ENCODE measurements at regions not wholly inside any gene's neighbourhood (a gene's known extent, or its start where the extent isn't known, plus 50 kb on each side); places are given as distances from the start of the nearest gene placed in this dataset.

GRCh38 chr9:78505546-78505945 is 208.6 kb downstream of the PSAT1 start:
- POLR2A ChIA-PET (ENCODE audit: partially characterized antibody) = no interaction called here
- DNase-seq (ENCODE audit: low read depth in 1 of 2, low spot score in 2 of 2) (no peak), FAIRE-seq (no peak)
- H4K8ac ChIP-seq (ENCODE audit: extremely low read depth, insufficient read depth, low read length) = no peak overlapping the region
- no peaks in the 10 kb centered on the region for H3K9me3 ChIP-seq (ENCODE audit: insufficient read depth in 2 of 2, low read depth in 1 of 2, low read length in 1 of 2)
- no peak overlapping the region for H4K91ac ChIP-seq (replicated peaks; ENCODE audit: insufficient read length, low read length)
- H3K56ac ChIP-seq (replicated peaks; ENCODE audit: insufficient read length, low read depth, low read length) = no peak overlapping the region
- WGBS, 2 experiments (ENCODE audit: extremely low coverage in 1 of 2, insufficient coverage in 1 of 2, insufficient read length in 1 of 2, insufficient replicate concordance in 2 of 2, low coverage in 1 of 2, low lambda C conversion rate in 2 of 2, missing lambda C conversion rate in 1 of 2) = 100% methylated on average over 2 of the region's 2 CpGs; no CpG with 5 or more reads in 1 of the 2 experiments
- no peak overlapping the region for H3K9ac ChIP-seq (replicated peaks in 1 of 4; ENCODE audit: extremely low read depth in 1 of 4, low read depth in 3 of 4, low read length in 3 of 4)
- H2AK5ac ChIP-seq (ENCODE audit: low read depth, low read length) = no peak overlapping the region
- H2BK12ac ChIP-seq (ENCODE audit: low read depth, low read length) = no peak overlapping the region
- H3K4me3 ChIP-seq (ENCODE audit: extremely low read depth in 1 of 4, insufficient read depth in 2 of 4, low read depth in 3 of 4, low read length in 4 of 4) = no peak overlapping the region
- H2BK5ac ChIP-seq (ENCODE audit: low read depth, low read length) = no peak overlapping the region
- H2BK120ac ChIP-seq (replicated peaks; ENCODE audit: low read depth, low read length) = no peak overlapping the region
- no peak overlapping the region for H3K14ac ChIP-seq (ENCODE audit: insufficient read length)
- H3K27me3 ChIP-seq (replicated peaks in 1 of 4; ENCODE audit: control insufficient read depth in 3 of 4, extremely low read depth in 1 of 4, insufficient read depth in 3 of 4, low read length in 3 of 4) = no peaks in the 10 kb centered on the region
- H2BK15ac ChIP-seq (ENCODE audit: low read length) = no peak overlapping the region
- no peaks in the 10 kb centered on the region for H4K20me1 ChIP-seq (replicated peaks in 1 of 2; ENCODE audit: control insufficient read depth in 1 of 2, insufficient read depth in 2 of 2, low read length in 2 of 2)
- CTCF ChIA-PET (ENCODE audit: partially characterized antibody) = interaction anchor here (1.1 kb wide), 2 partner anchors 135 to 624 kb away, joined by 3 read pairs; no protein-coding TSS in a partner anchor
- no peaks in the 10 kb centered on the region for H3K79me1 ChIP-seq (ENCODE audit: low read depth, low read length)
- H3K36me3 ChIP-seq (ENCODE audit: control insufficient read depth in 2 of 4, insufficient read depth in 4 of 4, low read length in 3 of 4) = no peaks in the 10 kb centered on the region
- no peak overlapping the region for H2AFZ ChIP-seq (ENCODE audit: low read length)
- no peak overlapping the region for H4K5ac ChIP-seq (ENCODE audit: insufficient read length, low read depth, low read length)
- no peak overlapping the region for H3K27ac ChIP-seq (ENCODE audit: low read depth, low read length)
- no peak overlapping the region for H3K4ac ChIP-seq (replicated peaks; ENCODE audit: insufficient read length, low read depth, low read length)
- H3K79me2 ChIP-seq (ENCODE audit: control insufficient read depth in 1 of 2, insufficient read depth in 2 of 2, low read length in 2 of 2) = no peaks in the 10 kb centered on the region
- H3K23ac ChIP-seq (ENCODE audit: insufficient read length) = no peak overlapping the region
- H3K4me1 ChIP-seq (replicated peaks in 1 of 4; ENCODE audit: control insufficient read depth in 3 of 4, insufficient read depth in 4 of 4, low read length in 3 of 4) = peaks cover 0 to 8% (median 1%) of the 10 kb centered on the region in 4 experiments; a peak in 2 of 7 replicates
- no peaks in the 10 kb centered on the region; the same call in 1 of the 2 replicates for H3K23me2 ChIP-seq (ENCODE audit: low read depth, low read length)
- no peak overlapping the region for H3K4me2 ChIP-seq (ENCODE audit: insufficient read depth in 1 of 2, low read depth in 2 of 2, low read length in 2 of 2)
- no peak overlapping the region for H2BK20ac ChIP-seq (ENCODE audit: low read length)
- H3K18ac ChIP-seq (ENCODE audit: extremely low read depth, low read length) = no peak overlapping the region
- TF ChIP-seq HDAC2 (IDR thresholded peaks at IDR 0.05; ENCODE audit: borderline replicate concordance in 1 of 2, low read depth in 2 of 2, low read length in 2 of 2) = no peak
- TF ChIP-seq SIX5 (IDR thresholded peaks at IDR 0.05; ENCODE audit: low read depth, low read length) = no peak
- TF ChIP-seq TCF12 (IDR thresholded peaks at IDR 0.05; ENCODE audit: low read depth, low read length) = no peak
- TF ChIP-seq KDM5A (IDR thresholded peaks at IDR 0.05; ENCODE audit: low read length) = no peak
- TF ChIP-seq SP1 (IDR thresholded peaks at IDR 0.05; ENCODE audit: low read depth, low read length) = no peak
- no peak for TF ChIP-seq ATF3 (IDR thresholded peaks at IDR 0.05; ENCODE audit: insufficient read depth, low read depth, low read length)
- no peak for TF ChIP-seq TAF7 (optimal IDR thresholded peaks at IDR 0.05; ENCODE audit: borderline replicate concordance, low read depth, low read length)
- TF ChIP-seq SUZ12 (IDR thresholded peaks at IDR 0.05; ENCODE audit: low read length) = no peak
- no peak for TF ChIP-seq ATF2 (IDR thresholded peaks at IDR 0.05; ENCODE audit: low read length)
